Adipocyte (in vitro differentiated cells): ENCODE measurements at regions not wholly inside any gene's neighbourhood (a gene's known extent, or its start where the extent isn't known, plus 50 kb on each side); places are given as distances from the start of the nearest gene placed in this dataset.

ENCODE experiments used
- DNase-seq: peaks from one replicate; pipeline ENCODE4 v3.0.0-alpha.2; 2015; ENCODE audit warnings: low read depth
- H3K27me3 ChIP-seq: replicated peaks from 2 replicates; pipeline ENCODE4 v1.7.0; 2013; ENCODE audit warnings: mild to moderate bottlenecking, low read length, moderate library complexity; ENCODE audit not compliant: control insufficient read depth, insufficient read depth
- H3K36me3 ChIP-seq: 2 replicates; pipeline ENCODE4 v1.7.0; 2013; ENCODE audit warnings: low read length, mild to moderate bottlenecking, moderate library complexity; ENCODE audit not compliant: control insufficient read depth, insufficient read depth, severe bottlenecking
- H3K4me1 ChIP-seq: 2 replicates; pipeline ENCODE4 v1.7.0; 2013; ENCODE audit warnings: mild to moderate bottlenecking, low read length, moderate library complexity; ENCODE audit not compliant: control insufficient read depth, insufficient read depth
- H3K4me3 ChIP-seq: 2 replicates; pipeline ENCODE4 v1.7.0; 2013; ENCODE audit warnings: mild to moderate bottlenecking, low read length, moderate library complexity
- H3K9ac ChIP-seq: 2 replicates; pipeline ENCODE4 v1.7.0; 2013; ENCODE audit warnings: mild to moderate bottlenecking, low read length, moderate library complexity
- H3K9me3 ChIP-seq: 2 replicates; pipeline ENCODE4 v1.7.0; 2013; ENCODE audit warnings: mild to moderate bottlenecking, low read length, moderate library complexity; ENCODE audit not compliant: control insufficient read depth

DNA sequence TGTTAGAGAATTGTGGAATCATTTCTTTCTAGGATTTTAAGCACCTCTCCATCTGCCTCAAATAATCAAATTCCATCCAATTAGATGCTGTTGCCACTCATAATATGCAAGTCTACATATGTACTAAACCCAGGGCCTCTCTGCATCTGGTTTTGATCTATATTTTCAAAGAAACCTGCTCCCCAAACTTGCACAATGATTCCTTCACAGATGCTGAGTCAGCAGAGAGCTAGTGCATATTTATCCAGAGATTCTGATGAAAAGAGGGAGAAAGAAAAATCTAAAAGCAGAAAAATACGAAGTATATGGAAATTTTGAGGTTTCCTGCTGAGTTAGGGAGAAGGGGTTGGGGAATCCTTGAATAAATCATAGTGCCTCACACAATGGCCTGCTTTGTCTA lies 235.1 kb upstream of the RBFOX1 start:
- Histone ChIP-seq H3K36me3 (no peaks in the 10 kb centered on the region), H3K4me3 (no peak overlapping the region), H3K27me3 (no peaks in the 10 kb centered on the region), H3K4me1 (no peaks in the 10 kb centered on the region), H3K9me3 (no peaks in the 10 kb centered on the region), H3K9ac (no peak overlapping the region)
- no peak for DNase-seq

DNA sequence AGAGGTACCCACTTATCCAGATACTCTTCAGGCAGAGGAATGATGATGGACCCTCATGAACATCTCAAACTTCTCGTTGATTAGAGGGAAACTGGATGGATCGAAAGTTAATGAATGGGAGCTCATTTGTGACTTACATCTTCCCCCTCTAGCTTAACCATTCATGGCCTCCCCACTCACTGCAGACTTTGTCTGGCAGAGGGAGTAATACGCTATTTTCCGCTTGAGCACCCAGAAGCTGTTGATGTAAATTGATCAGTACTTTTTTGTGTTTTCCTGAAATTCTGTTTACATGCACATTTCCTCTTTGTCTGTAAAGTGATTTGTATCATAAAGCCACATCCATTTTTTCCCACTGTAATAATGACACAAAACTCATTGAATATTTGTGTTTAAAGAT lies 239.1 kb upstream of the RBFOX1 start:
- DNase-seq, result no peak
- Histone ChIP-seq H3K36me3 (no peaks in the 10 kb centered on the region), H3K9ac (no peak overlapping the region), H3K9me3 (no peaks in the 10 kb centered on the region), H3K4me1 (no peaks in the 10 kb centered on the region), H3K4me3 (no peak overlapping the region), H3K27me3 (no peaks in the 10 kb centered on the region)

- no peak for DNase-seq
- Histone ChIP-seq H3K4me1 (no peaks in the 10 kb centered on the region), H3K27me3 (no peaks in the 10 kb centered on the region), H3K9me3 (no peaks in the 10 kb centered on the region), H3K4me3 (no peak overlapping the region), H3K9ac (no peak overlapping the region), H3K36me3 (no peaks in the 10 kb centered on the region)
Observed at GRCh38 chr16:7090628-7091115, 242.0 kb upstream of the RBFOX1 start.

- H3K9me3 ChIP-seq, result no peaks in the 10 kb centered on the region
- H3K9ac ChIP-seq, result no peak overlapping the region
- H3K4me3 ChIP-seq, result no peak overlapping the region
- no peak for DNase-seq
- no peaks in the 10 kb centered on the region for H3K27me3 ChIP-seq
- H3K36me3 ChIP-seq, result no peaks in the 10 kb centered on the region
- no peaks in the 10 kb centered on the region for H3K4me1 ChIP-seq
Observed at GRCh38 chr16:7089751-7090150, 242.9 kb upstream of the RBFOX1 start.

- Histone ChIP-seq H3K27me3 (no peaks in the 10 kb centered on the region), H3K4me1 (no peaks in the 10 kb centered on the region), H3K9me3 (no peaks in the 10 kb centered on the region), H3K36me3 (no peaks in the 10 kb centered on the region), H3K9ac (no peak overlapping the region), H3K4me3 (no peak overlapping the region)
- DNase-seq, result no peak
Observed at GRCh38 chr16:7088711-7089110, 243.9 kb upstream of the RBFOX1 start.

GRCh38 chr16:7086822-7087616 lies 245.6 kb upstream of the RBFOX1 start:
- Histone ChIP-seq H3K9me3 (no peaks in the 10 kb centered on the region), H3K9ac (no peak overlapping the region), H3K27me3 (no peaks in the 10 kb centered on the region), H3K4me1 (no peaks in the 10 kb centered on the region), H3K4me3 (no peak overlapping the region), H3K36me3 (no peaks in the 10 kb centered on the region)
- DNase-seq, result no peak

- Histone ChIP-seq H3K36me3 (no peaks in the 10 kb centered on the region), H3K4me1 (no peaks in the 10 kb centered on the region), H3K27me3 (no peaks in the 10 kb centered on the region), H3K4me3 (no peak overlapping the region), H3K9me3 (no peaks in the 10 kb centered on the region), H3K9ac (no peak overlapping the region)
- DNase-seq, result no peak
Observed at GRCh38 chr16:7085776-7086175, 246.9 kb upstream of the RBFOX1 start.

DNA sequence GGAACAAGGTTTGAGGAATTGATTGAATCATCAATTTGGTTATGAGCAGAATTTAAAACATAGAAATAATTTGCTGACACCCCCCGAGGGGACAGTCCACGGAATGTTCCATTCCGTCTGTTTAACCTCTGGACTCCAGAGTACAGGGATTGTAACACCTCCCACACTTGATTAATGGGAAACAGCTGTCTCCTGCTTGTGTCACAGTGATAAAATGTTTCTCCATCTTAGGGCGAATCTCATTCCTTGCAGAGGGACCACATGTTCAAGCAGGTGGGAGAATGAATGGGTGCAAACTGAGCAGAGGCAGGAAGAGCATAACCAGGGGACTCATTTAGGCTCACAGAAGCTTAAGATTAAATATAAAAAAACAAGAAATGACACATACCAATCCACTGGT lies 249.5 kb upstream of the RBFOX1 start:
- Histone ChIP-seq H3K4me3 (no peak overlapping the region), H3K27me3 (no peaks in the 10 kb centered on the region), H3K9me3 (no peaks in the 10 kb centered on the region), H3K4me1 (no peaks in the 10 kb centered on the region), H3K9ac (no peak overlapping the region), H3K36me3 (no peaks in the 10 kb centered on the region)
- DNase-seq, result no peak

GRCh38 chr16:7077636-7078035 lies 255.0 kb upstream of the RBFOX1 start:
- no peak overlapping the region for H3K4me3 ChIP-seq
- H3K27me3 ChIP-seq, result no peaks in the 10 kb centered on the region
- no peaks in the 10 kb centered on the region for H3K4me1 ChIP-seq
- H3K9me3 ChIP-seq, result peaks cover 6% of the 10 kb centered on the region
- no peaks in the 10 kb centered on the region for H3K36me3 ChIP-seq
- no peak overlapping the region for H3K9ac ChIP-seq
- DNase-seq, result no peak

DNA sequence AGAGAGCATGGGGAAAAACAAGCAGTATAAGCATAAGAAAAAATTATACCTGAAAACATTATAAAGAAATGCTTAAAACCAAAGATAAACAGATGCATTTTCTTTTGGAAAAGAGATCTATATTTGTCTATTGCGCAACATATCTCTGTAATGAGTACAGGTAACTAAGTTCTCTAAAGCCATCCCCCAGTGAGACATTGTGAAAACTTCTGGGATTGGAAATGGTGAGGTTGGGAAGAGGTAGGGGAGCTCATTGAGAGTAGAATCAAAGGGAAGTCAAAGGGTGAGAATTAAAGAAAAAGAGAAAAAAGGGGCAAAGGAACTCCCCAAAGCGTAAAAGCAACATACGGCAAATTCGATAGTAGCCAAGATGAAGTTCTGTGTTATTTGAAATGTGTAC lies 257.9 kb upstream of the RBFOX1 start:
- no peak overlapping the region for H3K4me3 ChIP-seq
- peaks cover 16% of the 10 kb centered on the region for H3K9me3 ChIP-seq
- H3K9ac ChIP-seq, result no peak overlapping the region
- no peaks in the 10 kb centered on the region for H3K27me3 ChIP-seq
- DNase-seq, result no peak
- no peaks in the 10 kb centered on the region for H3K4me1 ChIP-seq
- no peaks in the 10 kb centered on the region for H3K36me3 ChIP-seq

DNA sequence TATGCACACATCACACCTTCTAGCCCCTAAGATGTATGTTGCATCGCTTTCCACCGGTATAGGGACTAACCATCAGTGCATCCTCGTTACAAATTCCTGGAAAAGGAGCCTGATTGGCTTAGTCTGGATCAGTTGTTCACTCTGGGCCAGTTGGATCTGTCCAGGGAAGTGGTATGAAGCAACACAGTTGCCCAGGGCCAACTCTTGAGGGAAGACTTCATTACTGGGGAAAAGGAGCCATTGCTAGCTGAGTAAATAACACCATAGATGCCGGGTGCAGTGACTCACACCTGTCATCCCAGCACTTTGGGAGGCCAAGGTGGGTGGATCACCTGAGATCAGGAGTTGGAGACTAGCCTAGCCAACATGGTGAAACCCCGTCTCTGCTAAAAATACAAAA lies 275.2 kb upstream of the RBFOX1 start:
- DNase-seq, result no peak
- no peaks in the 10 kb centered on the region for H3K4me1 ChIP-seq

GRCh38 chr16:7055443-7055842 lies 277.2 kb upstream of the RBFOX1 start:
- H3K27me3 ChIP-seq, result no peaks in the 10 kb centered on the region
- H3K9me3 ChIP-seq, result no peaks in the 10 kb centered on the region
- no peak overlapping the region for H3K4me3 ChIP-seq
- no peak overlapping the region for H3K9ac ChIP-seq
- no peaks in the 10 kb centered on the region for H3K36me3 ChIP-seq
- DNase-seq, result no peak
- H3K4me1 ChIP-seq, result no peaks in the 10 kb centered on the region

More for the DNA sequence above, 275.2 kb upstream of the RBFOX1 start:
- Histone ChIP-seq H3K36me3 (no peaks in the 10 kb centered on the region), H3K4me3 (no peak overlapping the region), H3K9me3 (no peaks in the 10 kb centered on the region), H3K9ac (no peak overlapping the region), H3K27me3 (no peaks in the 10 kb centered on the region)
